ENCODE measurements at regions not wholly inside any gene's neighbourhood (a gene's known extent, or its start where the extent isn't known, plus 50 kb on each side); places are given as distances from the start of the nearest gene placed in this dataset.

DNA sequence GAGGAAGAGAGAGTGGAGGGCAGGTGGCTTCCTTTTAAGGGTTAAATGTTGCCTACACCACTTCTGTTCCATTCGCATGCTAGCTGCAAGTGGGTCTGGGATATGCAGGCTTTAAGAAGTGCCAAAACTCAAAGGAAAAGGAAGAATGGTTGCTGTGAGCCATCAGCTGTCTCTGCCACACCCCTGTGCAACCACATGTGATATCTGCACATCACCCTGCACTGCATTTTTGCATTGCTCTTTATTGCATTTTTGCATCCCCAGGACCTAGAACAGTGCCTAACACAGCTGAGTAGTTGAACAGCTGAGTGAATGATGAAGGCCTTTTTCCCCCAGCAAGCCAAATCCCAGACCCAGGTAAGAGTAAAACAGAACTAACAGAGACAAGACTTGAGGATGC, 136.1 kb downstream of the ZIC5 start:
- POLR2A ChIA-PET = no interaction called here

DNA sequence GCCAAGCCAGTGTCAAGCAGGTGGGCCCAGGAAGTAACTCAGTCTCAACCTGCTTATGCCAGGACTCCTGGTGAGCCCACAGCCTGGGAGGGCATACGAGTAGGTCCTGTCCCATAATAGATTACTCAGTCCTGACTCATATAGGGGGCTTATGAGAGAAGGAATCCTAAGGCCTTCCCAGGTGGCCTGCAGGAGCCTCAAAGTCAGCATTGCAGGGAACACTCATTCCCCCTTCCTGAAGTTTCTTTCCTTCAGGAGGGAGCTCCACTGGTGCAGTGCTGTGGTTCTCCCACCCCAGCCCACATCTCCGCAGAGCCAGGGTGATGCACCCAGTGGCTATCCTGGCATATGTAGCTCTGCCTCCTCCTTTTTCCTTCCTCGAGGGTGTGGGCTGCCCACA, 137.3 kb downstream of the ZIC5 start:
- no peak for ATAC-seq
- H3K27ac Mint-ChIP-seq = no peak overlapping the region
- ChIA-PET POLR2A (no interaction called here), CTCF (no interaction called here)
- no peaks in the 10 kb centered on the region for H3K36me3 Mint-ChIP-seq
- H3K4me1 Mint-ChIP-seq = peaks cover 25% of the 10 kb centered on the region
- no peaks in the 10 kb centered on the region for H3K9me3 Mint-ChIP-seq
- H3K27me3 Mint-ChIP-seq (ENCODE audit: low read depth) = no peaks in the 10 kb centered on the region
- TF ChIP-seq NFATC4 (CRISPR knock-in tag; IDR thresholded peaks at IDR 0.05) (no peak), JUN (CRISPR knock-in tag; IDR thresholded peaks at IDR 0.05) (no peak)
- TF ChIP-seq, protein P1, sequence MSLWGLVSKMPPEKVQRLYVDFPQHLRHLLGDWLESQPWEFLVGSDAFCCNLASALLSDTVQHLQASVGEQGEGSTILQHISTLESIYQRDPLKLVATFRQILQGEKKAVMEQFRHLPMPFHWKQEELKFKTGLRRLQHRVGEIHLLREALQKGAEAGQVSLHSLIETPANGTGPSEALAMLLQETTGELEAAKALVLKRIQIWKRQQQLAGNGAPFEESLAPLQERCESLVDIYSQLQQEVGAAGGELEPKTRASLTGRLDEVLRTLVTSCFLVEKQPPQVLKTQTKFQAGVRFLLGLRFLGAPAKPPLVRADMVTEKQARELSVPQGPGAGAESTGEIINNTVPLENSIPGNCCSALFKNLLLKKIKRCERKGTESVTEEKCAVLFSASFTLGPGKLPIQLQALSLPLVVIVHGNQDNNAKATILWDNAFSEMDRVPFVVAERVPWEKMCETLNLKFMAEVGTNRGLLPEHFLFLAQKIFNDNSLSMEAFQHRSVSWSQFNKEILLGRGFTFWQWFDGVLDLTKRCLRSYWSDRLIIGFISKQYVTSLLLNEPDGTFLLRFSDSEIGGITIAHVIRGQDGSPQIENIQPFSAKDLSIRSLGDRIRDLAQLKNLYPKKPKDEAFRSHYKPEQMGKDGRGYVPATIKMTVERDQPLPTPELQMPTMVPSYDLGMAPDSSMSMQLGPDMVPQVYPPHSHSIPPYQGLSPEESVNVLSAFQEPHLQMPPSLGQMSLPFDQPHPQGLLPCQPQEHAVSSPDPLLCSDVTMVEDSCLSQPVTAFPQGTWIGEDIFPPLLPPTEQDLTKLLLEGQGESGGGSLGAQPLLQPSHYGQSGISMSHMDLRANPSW (CRISPR knock-in tag; conservative IDR thresholded peaks at IDR 0.05; ENCODE audit: low read depth) = no peak
- H3K4me3 Mint-ChIP-seq = no peak overlapping the region
- DNase-seq (ENCODE audit: low spot score) = no peak

More for the DNA sequence above, 136.1 kb downstream of the ZIC5 start:
- no peak for DNase-seq (ENCODE audit: low spot score)
- Mint-ChIP-seq H3K4me3 (no peak overlapping the region), H3K9me3 (no peaks in the 10 kb centered on the region), H3K27ac (no peak overlapping the region), H3K36me3 (no peaks in the 10 kb centered on the region), H3K4me1 (peaks cover 25% of the 10 kb centered on the region), H3K27me3 (ENCODE audit: low read depth) (no peaks in the 10 kb centered on the region)
- CTCF ChIA-PET = no interaction called here
- TF ChIP-seq, protein P2, sequence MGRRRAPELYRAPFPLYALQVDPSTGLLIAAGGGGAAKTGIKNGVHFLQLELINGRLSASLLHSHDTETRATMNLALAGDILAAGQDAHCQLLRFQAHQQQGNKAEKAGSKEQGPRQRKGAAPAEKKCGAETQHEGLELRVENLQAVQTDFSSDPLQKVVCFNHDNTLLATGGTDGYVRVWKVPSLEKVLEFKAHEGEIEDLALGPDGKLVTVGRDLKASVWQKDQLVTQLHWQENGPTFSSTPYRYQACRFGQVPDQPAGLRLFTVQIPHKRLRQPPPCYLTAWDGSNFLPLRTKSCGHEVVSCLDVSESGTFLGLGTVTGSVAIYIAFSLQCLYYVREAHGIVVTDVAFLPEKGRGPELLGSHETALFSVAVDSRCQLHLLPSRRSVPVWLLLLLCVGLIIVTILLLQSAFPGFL (CRISPR knock-in tag; IDR thresholded peaks at IDR 0.05; ENCODE audit: borderline replicate concordance) = no peak
- TF ChIP-seq ZNF219 (CRISPR knock-in tag; IDR thresholded peaks at IDR 0.05; ENCODE audit: borderline replicate concordance) = no peak
- TF ChIP-seq ZNF121 (CRISPR knock-in tag; IDR thresholded peaks at IDR 0.05) = no peak
- no peak for TF ChIP-seq KAT7 (CRISPR knock-in tag; IDR thresholded peaks at IDR 0.05; ENCODE audit: borderline replicate concordance)
- TF ChIP-seq MYBL2 (CRISPR knock-in tag; IDR thresholded peaks at IDR 0.05) = no peak
- TF ChIP-seq JUN (CRISPR knock-in tag; IDR thresholded peaks at IDR 0.05) = no peak
- TF ChIP-seq ZNF671 (CRISPR knock-in tag; IDR thresholded peaks at IDR 0.05) = no peak
- no peak for TF ChIP-seq TP53 (CRISPR knock-in tag; IDR thresholded peaks at IDR 0.05)
- TF ChIP-seq PRRX2 (CRISPR knock-in tag; IDR thresholded peaks at IDR 0.05) = no peak
- no peak for TF ChIP-seq SOX15 (CRISPR knock-in tag; IDR thresholded peaks at IDR 0.05)
- TF ChIP-seq, protein P3, sequence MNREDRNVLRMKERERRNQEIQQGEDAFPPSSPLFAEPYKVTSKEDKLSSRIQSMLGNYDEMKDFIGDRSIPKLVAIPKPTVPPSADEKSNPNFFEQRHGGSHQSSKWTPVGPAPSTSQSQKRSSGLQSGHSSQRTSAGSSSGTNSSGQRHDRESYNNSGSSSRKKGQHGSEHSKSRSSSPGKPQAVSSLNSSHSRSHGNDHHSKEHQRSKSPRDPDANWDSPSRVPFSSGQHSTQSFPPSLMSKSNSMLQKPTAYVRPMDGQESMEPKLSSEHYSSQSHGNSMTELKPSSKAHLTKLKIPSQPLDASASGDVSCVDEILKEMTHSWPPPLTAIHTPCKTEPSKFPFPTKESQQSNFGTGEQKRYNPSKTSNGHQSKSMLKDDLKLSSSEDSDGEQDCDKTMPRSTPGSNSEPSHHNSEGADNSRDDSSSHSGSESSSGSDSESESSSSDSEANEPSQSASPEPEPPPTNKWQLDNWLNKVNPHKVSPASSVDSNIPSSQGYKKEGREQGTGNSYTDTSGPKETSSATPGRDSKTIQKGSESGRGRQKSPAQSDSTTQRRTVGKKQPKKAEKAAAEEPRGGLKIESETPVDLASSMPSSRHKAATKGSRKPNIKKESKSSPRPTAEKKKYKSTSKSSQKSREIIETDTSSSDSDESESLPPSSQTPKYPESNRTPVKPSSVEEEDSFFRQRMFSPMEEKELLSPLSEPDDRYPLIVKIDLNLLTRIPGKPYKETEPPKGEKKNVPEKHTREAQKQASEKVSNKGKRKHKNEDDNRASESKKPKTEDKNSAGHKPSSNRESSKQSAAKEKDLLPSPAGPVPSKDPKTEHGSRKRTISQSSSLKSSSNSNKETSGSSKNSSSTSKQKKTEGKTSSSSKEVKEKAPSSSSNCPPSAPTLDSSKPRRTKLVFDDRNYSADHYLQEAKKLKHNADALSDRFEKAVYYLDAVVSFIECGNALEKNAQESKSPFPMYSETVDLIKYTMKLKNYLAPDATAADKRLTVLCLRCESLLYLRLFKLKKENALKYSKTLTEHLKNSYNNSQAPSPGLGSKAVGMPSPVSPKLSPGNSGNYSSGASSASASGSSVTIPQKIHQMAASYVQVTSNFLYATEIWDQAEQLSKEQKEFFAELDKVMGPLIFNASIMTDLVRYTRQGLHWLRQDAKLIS (CRISPR knock-in tag; IDR thresholded peaks at IDR 0.05; ENCODE audit: borderline replicate concordance) = no peak
- no peak for ATAC-seq

DNA sequence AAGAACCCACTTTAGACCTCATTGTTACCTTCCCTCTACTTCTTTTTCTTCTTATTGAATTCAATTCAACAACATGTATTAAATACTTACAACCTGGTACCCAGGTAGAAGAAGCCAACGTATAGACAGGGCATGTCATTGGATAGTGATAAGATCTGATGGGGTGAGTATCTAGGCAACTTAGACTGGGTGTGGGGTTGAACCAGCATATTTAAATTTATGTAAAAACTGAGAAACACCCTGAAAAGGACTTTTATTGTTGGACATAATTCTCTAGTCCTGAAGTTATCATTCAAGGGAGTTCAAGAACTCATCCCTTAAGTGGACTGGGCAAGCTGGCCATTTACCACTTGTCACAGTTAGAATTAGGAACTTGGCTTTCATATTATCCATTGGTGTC, 139.2 kb downstream of the ZIC5 start:
- H3K4me3 Mint-ChIP-seq = no peak overlapping the region
- DNase-seq (ENCODE audit: low spot score) (no peak), ATAC-seq (no peak)
- no peaks in the 10 kb centered on the region for H3K36me3 Mint-ChIP-seq
- ChIA-PET CTCF (interaction anchor here (1.1 to 1.5 kb wide), 2 partner anchors 84 to 176 kb away, joined by 4 read pairs; no protein-coding TSS in a partner anchor), POLR2A (no interaction called here)
- H3K9me3 Mint-ChIP-seq = no peaks in the 10 kb centered on the region
- H3K4me1 Mint-ChIP-seq = peaks cover 25% of the 10 kb centered on the region
- H3K27me3 Mint-ChIP-seq (ENCODE audit: low read depth) = no peaks in the 10 kb centered on the region
- TF ChIP-seq, protein P2 (CRISPR knock-in tag; IDR thresholded peaks at IDR 0.05; ENCODE audit: borderline replicate concordance) = no peak
- TF ChIP-seq ZNF219 (CRISPR knock-in tag; IDR thresholded peaks at IDR 0.05; ENCODE audit: borderline replicate concordance) (no peak), TCF7 (CRISPR knock-in tag; IDR thresholded peaks at IDR 0.05; ENCODE audit: low read depth) (no peak)
- H3K27ac Mint-ChIP-seq = no peak overlapping the region
